ENCODE measurements at regions not wholly inside any gene's neighbourhood (a gene's known extent, or its start where the extent isn't known, plus 50 kb on each side); places are given as distances from the start of the nearest gene placed in this dataset.

DNA sequence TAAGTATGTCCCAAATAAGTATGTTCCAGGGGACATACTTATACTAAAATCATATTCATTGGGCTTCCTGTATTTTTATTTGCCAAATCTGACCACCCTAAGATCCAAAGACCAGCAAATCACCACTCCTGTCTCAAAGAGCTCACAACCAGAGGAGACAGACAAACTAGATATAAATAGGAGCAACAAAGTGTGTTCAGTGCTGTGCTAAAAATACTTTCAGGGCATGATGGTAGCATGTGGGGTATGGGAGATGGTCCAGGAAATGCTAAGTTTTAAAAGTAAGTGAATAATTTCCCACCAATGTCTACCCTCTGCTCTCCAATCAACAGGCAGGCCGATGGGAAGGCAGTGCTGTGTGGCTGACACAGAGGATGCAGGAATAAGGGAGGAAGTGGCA is 87.1 kb downstream of the C1QL2 start:
- DNase-seq: no peak
- no peaks in the 10 kb centered on the region for H3K9me3 Mint-ChIP-seq
- H3K4me1 Mint-ChIP-seq (ENCODE audit: low read depth): no peaks in the 10 kb centered on the region
- no peak for ATAC-seq
- no peak overlapping the region for H3K4me3 Mint-ChIP-seq
- ChIA-PET POLR2A (no interaction called here), CTCF (no interaction called here)
- intact Hi-C loops (cut with micrococcal nuclease): no loop called here
- TF ChIP-seq, protein P1, sequence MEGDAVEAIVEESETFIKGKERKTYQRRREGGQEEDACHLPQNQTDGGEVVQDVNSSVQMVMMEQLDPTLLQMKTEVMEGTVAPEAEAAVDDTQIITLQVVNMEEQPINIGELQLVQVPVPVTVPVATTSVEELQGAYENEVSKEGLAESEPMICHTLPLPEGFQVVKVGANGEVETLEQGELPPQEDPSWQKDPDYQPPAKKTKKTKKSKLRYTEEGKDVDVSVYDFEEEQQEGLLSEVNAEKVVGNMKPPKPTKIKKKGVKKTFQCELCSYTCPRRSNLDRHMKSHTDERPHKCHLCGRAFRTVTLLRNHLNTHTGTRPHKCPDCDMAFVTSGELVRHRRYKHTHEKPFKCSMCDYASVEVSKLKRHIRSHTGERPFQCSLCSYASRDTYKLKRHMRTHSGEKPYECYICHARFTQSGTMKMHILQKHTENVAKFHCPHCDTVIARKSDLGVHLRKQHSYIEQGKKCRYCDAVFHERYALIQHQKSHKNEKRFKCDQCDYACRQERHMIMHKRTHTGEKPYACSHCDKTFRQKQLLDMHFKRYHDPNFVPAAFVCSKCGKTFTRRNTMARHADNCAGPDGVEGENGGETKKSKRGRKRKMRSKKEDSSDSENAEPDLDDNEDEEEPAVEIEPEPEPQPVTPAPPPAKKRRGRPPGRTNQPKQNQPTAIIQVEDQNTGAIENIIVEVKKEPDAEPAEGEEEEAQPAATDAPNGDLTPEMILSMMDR (IDR thresholded peaks at IDR 0.05): no peak
- H3K27ac Mint-ChIP-seq: no peak overlapping the region
- H3K27me3 Mint-ChIP-seq: peaks cover 2% of the 10 kb centered on the region
- no peaks in the 10 kb centered on the region for H3K36me3 Mint-ChIP-seq (ENCODE audit: low read depth)

DNA sequence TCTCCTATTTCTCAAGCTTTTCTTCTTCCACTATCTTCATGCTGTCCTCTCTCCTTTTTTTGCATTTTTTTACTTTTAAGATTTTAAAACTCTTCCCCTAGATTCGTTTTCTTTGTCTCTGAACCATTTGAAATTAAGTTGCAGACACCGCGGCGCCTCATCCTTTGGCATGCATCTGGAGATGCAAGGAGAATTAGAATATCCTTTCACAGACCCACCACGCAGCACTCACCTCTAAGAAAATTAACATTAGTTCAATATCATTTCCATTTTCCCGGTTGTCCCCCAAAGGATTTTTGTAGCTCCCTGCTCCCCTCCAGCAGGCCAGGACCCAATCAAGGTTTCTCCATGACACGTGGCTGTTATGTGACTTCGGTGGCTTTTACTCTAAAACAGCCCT is 88.8 kb downstream of the C1QL2 start:
- Mint-ChIP-seq H3K9me3 (no peaks in the 10 kb centered on the region), H3K27me3 (no peaks in the 10 kb centered on the region), H3K27ac (no peak overlapping the region), H3K36me3 (ENCODE audit: low read depth) (no peaks in the 10 kb centered on the region), H3K4me1 (ENCODE audit: low read depth) (no peaks in the 10 kb centered on the region), H3K4me3 (no peak overlapping the region)
- CTCF ChIA-PET: no interaction called here
- POLR2A ChIA-PET: no interaction called here
- DNase-seq (no peak), ATAC-seq (no peak)
- TF ChIP-seq, protein P1 (IDR thresholded peaks at IDR 0.05): no peak
- intact Hi-C loops (cut with micrococcal nuclease): no loop called here

GRCh38 chr2:119068154-119068725 is 90.3 kb downstream of the C1QL2 start:
- ChIA-PET POLR2A (no interaction called here), CTCF (no interaction called here)
- Mint-ChIP-seq H3K27ac (no peak overlapping the region), H3K9me3 (no peaks in the 10 kb centered on the region), H3K4me3 (no peak overlapping the region), H3K27me3 (no peaks in the 10 kb centered on the region), H3K4me1 (ENCODE audit: low read depth) (no peaks in the 10 kb centered on the region), H3K36me3 (ENCODE audit: low read depth) (no peaks in the 10 kb centered on the region)
- DNase-seq (no peak), ATAC-seq (no peak)
- TF ChIP-seq, protein P1 (IDR thresholded peaks at IDR 0.05): no peak
- intact Hi-C loops (cut with micrococcal nuclease): no loop called here

DNA sequence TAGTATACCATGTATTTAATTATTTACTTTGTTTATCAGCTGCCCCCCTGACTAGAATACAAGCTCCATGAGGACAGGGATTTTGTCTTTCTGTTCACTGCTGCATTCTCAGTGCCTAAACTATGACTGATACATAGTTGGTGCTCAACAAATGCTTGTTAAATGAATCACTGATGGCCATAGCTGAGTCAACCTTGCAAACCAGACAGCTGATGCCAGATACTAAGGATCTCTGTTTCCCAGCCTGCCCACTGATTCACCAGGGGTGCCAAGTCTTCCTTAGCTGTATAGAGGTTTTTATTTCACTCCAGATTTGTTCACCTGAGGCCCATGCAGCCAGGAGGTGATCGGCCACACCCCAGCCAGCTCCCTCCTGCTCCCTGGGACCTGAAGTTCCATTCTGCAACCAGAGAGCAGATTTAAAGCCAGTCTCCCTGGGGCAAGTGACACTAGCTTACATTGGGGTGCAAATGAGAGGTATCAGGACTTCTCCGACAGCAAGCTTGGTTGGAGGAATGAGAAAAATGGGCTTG is 92.2 kb downstream of the C1QL2 start:
- ChIA-PET CTCF (no interaction called here), POLR2A (no interaction called here)
- Mint-ChIP-seq H3K4me3 (no peak overlapping the region), H3K27ac (no peak overlapping the region), H3K27me3 (no peaks in the 10 kb centered on the region), H3K36me3 (ENCODE audit: low read depth) (no peaks in the 10 kb centered on the region), H3K9me3 (no peaks in the 10 kb centered on the region), H3K4me1 (ENCODE audit: low read depth) (no peaks in the 10 kb centered on the region)
- TF ChIP-seq, protein P1 (IDR thresholded peaks at IDR 0.05): no peak
- intact Hi-C loops (cut with micrococcal nuclease): no loop called here
- DNase-seq (no peak), ATAC-seq (no peak)

DNA sequence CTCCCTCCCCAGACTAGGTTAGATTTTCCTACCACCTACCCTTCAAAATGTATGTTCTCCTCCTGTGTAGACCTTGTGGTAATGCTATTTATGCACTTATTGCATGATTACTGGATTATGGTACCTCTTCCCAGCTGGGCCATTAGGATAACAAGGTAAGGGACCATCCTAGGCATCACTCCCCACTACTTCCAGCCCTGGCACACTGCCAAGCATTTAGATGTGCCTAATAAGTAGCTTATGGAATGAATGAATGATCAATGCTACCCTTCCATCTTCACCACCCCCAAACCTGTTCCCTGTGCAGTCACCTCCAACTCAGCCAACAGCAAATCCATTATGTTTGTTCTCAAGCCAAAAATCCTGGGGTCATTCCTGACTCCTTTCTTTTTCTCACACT is 93.4 kb downstream of the C1QL2 start:
- Mint-ChIP-seq H3K36me3 (ENCODE audit: low read depth) (no peaks in the 10 kb centered on the region), H3K9me3 (no peaks in the 10 kb centered on the region), H3K4me1 (ENCODE audit: low read depth) (no peaks in the 10 kb centered on the region), H3K4me3 (no peak overlapping the region), H3K27ac (no peak overlapping the region), H3K27me3 (no peaks in the 10 kb centered on the region)
- TF ChIP-seq, protein P1 (IDR thresholded peaks at IDR 0.05): no peak
- no peak for DNase-seq
- intact Hi-C loops (cut with micrococcal nuclease): no loop called here
- no peak for ATAC-seq
- CTCF ChIA-PET: interaction anchor here (0.6 kb wide), 1 partner anchor 840 kb away, joined by 3 read pairs; no protein-coding TSS in a partner anchor
- POLR2A ChIA-PET: no interaction called here

Data from activated CD8-positive, alpha-beta T cell treated with anti-CD3 and anti-CD28 coated beads for 36 hours (primary cell).